GM23338 (cell line): ENCODE measurements at regions not wholly inside any gene's neighbourhood (a gene's known extent, or its start where the extent isn't known, plus 50 kb on each side); places are given as distances from the start of the nearest gene placed in this dataset.

Experiments used
- CREB1 ChIP-seq: fragments of 250-450 bp; sonication (Bioruptor Pico); IDR thresholded peaks from 2 replicates; pipeline ENCODE4 v1.5.0; 2020; ENCODE audit warnings: low read depth, mild to moderate bottlenecking, moderate library complexity
- CTCF ChIP-seq, 2 experiments: fragments of 200-600 bp in 1 of 2; sonication (generic) in 1 of 2; conservative IDR thresholded peaks; 2 replicates each; pipeline versions ENCODE4 v1.5.1 to v1.6.1; 2016 to 2017; ENCODE audit warnings: antibody characterized with exemption in 2 of 2, low read depth in 2 of 2, mild to moderate bottlenecking in 2 of 2, moderate library complexity in 1 of 2
- EZH2 ChIP-seq: fragments of 200-600 bp; sonication (generic); IDR thresholded peaks from one replicate; pipeline ENCODE4 v1.8.0; 2017; ENCODE audit warnings: antibody characterized with exemption, mild to moderate bottlenecking, low read depth; ENCODE audit not compliant: unreplicated experiment
- EZH2phosphoT487 ChIP-seq: fragments of 200-600 bp; sonication (generic); IDR thresholded peaks from one replicate; pipeline ENCODE4 v1.8.1; 2018; ENCODE audit warnings: antibody characterized with exemption; ENCODE audit not compliant: unreplicated experiment
- POLR2AphosphoS5 ChIP-seq: IDR thresholded peaks from 2 replicates; pipeline ENCODE4 v1.6.1; 2016; ENCODE audit warnings: antibody characterized with exemption, low read depth
- REST ChIP-seq: IDR thresholded peaks from one replicate; pipeline ENCODE4 v1.6.1; 2018; ENCODE audit warnings: antibody characterized with exemption; ENCODE audit not compliant: unreplicated experiment
- ZNF462 ChIP-seq: fragments of 250-450 bp; sonication (Bioruptor Pico); IDR thresholded peaks from 2 replicates; pipeline ENCODE4 v1.5.0; 2020; ENCODE audit warnings: mild to moderate bottlenecking, moderate library complexity

- TF ChIP-seq CTCF (conservative IDR thresholded peaks at IDR 0.05; ENCODE audit: low read depth in 2 of 2) (peak; percentile 54 to 59), EZH2 (no peak), REST (no peak), POLR2AphosphoS5 (no peak), EZH2phosphoT487 (no peak), CREB1 (CRISPR knock-in tag) (no peak), ZNF462 (no peak)
These were observed 226.6 kb downstream of the MYLK4 start for GRCh38 chr6:2524090-2524489.
